Sigmoid colon (tissue), 4 donors: ENCODE measurements at regions not wholly inside any gene's neighbourhood (a gene's known extent, or its start where the extent isn't known, plus 50 kb on each side); places are given as distances from the start of the nearest gene placed in this dataset.

ENCODE experiments used
- CTCF ChIP-seq, 4 experiments: fragments of 450-650 bp in 3 of 4; fragments of 200-600 bp in 1 of 4; IDR thresholded peaks; one replicate each; pipeline ENCODE4 v1.5.1; 2016 to 2019; ENCODE audit warnings: antibody characterized with exemption in 4 of 4, mild to moderate bottlenecking in 3 of 4, moderate library complexity in 2 of 4
- EP300 ChIP-seq, 4 donors: sonication (generic); formaldehyde crosslinking; IDR thresholded peaks; one replicate each; pipeline ENCODE4 v1.6.1; 2017; ENCODE audit warnings: antibody characterized with exemption in 4 of 4
- POLR2A ChIP-seq, 2 donors: fragments of 450-650 bp; IDR thresholded peaks; one replicate each; pipeline ENCODE4 v1.6.1; 2016; ENCODE audit warnings: antibody characterized with exemption in 2 of 2, mild to moderate bottlenecking in 2 of 2, moderate library complexity in 2 of 2

DNA sequence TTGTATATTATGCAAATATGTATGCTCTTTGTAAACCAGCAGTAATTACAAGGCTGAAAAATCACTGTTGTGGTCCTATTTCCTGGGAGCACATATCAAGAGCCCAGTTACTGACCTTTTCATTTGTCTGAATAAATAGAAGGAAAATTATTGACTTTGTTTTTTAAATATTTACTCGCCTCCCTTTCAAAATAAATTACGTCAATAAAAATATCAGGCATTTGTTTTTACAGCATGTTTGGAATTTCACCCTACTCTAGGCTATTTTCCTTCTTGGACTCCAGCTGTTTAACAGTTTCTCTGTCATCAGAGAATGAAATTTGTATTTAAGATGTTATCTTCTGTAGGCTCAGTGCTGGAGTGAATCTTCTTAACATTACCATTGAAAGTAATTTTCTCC, 59.9 kb upstream of the LRATD1 start:
- TF ChIP-seq EP300 (IDR thresholded peaks at IDR 0.05) (no peak), CTCF (IDR thresholded peaks at IDR 0.05) (no peak), POLR2A (IDR thresholded peaks at IDR 0.05) (no peak)
